WERI-Rb-1 (cell line): ENCODE measurements at regions not wholly inside any gene's neighbourhood (a gene's known extent, or its start where the extent isn't known, plus 50 kb on each side); places are given as distances from the start of the nearest gene placed in this dataset.

Source experiments
- DNase-seq: peaks from one replicate; pipeline ENCODE4 v3.0.0-alpha.2; 2020
- H3K27ac ChIP-seq: fragments of 250-450 bp; sonication (Bioruptor Pico); 2 replicates; pipeline ENCODE4 v1.5.1; 2020; ENCODE audit warnings: mild to moderate bottlenecking, moderate library complexity
- H3K27me3 ChIP-seq: fragments of 250-450 bp; sonication (Bioruptor Pico); 2 replicates; pipeline ENCODE4 v1.5.1; 2021; ENCODE audit warnings: mild to moderate bottlenecking, low read depth, moderate library complexity; ENCODE audit not compliant: insufficient read depth, severe bottlenecking
- H3K36me3 ChIP-seq: fragments of 250-450 bp; sonication (Bioruptor Pico); 2 replicates; pipeline ENCODE4 v1.5.1; 2020; ENCODE audit warnings: mild to moderate bottlenecking, moderate library complexity
- H3K4me3 ChIP-seq: 2 replicates; pipeline ENCODE4 v1.5.1; 2011; ENCODE audit warnings: low read depth, mild to moderate bottlenecking, control low read depth, low read length
- H3K9me3 ChIP-seq: fragments of 250-450 bp; sonication (Bioruptor Pico); 2 replicates; pipeline ENCODE4 v1.5.1; 2021; ENCODE audit warnings: mild to moderate bottlenecking, moderate library complexity; ENCODE audit not compliant: severe bottlenecking
- CTCF ChIP-seq: IDR thresholded peaks from 2 replicates; pipeline ENCODE4 v1.5.1; 2011; ENCODE audit warnings: low read depth, mild to moderate bottlenecking, control low read depth, inconsistent platforms, low read length

- H3K27me3 ChIP-seq: no peaks in the 10 kb centered on the region
- H3K36me3 ChIP-seq: no peaks in the 10 kb centered on the region
- H3K4me3 ChIP-seq: no peak overlapping the region
- no peak for DNase-seq
- H3K27ac ChIP-seq: no peak overlapping the region
- H3K9me3 ChIP-seq: no peaks in the 10 kb centered on the region
- no peak for TF ChIP-seq CTCF
These were observed 1140.3 kb downstream of the TBC1D22A start for GRCh38 chr22:47902646-47903180.

- Histone ChIP-seq H3K36me3 (no peaks in the 10 kb centered on the region), H3K27ac (no peak overlapping the region)
These were observed 1139.5 kb downstream of the TBC1D22A start for GRCh38 chr22:47901911-47902310.

GRCh38 chr22:47899894-47900293 lies 1137.4 kb downstream of the TBC1D22A start:
- Histone ChIP-seq H3K27me3 (no peaks in the 10 kb centered on the region), H3K36me3 (no peaks in the 10 kb centered on the region), H3K9me3 (no peaks in the 10 kb centered on the region), H3K27ac (no peak overlapping the region), H3K4me3 (no peak overlapping the region)
- no peak for DNase-seq
- TF ChIP-seq CTCF: no peak

More at GRCh38 chr22:47901911-47902310, 1139.5 kb downstream of the TBC1D22A start:
- no peak overlapping the region for H3K4me3 ChIP-seq
- no peaks in the 10 kb centered on the region for H3K9me3 ChIP-seq
- H3K27me3 ChIP-seq: no peaks in the 10 kb centered on the region
- TF ChIP-seq CTCF: no peak
- no peak for DNase-seq

DNA sequence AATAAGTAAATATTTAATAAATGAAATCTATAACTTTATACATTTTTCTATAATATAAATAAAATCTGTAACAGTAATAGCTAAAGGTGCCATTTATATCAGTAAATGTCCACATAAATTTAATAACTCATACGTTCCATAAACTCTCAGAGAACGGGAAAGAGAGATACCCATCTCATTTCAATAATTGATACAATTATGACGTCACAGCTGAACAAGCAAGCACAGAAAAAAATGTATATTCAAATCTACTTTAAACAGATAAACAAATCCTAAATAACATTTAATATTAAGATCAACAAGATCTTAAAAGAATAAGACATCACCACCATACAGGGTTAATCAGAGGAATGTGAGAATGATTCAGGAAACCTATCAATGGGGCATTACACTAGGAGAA lies 1136.5 kb downstream of the TBC1D22A start:
- no peak overlapping the region for H3K27ac ChIP-seq
- H3K27me3 ChIP-seq: no peaks in the 10 kb centered on the region
- H3K9me3 ChIP-seq: peaks cover 4% of the 10 kb centered on the region
- no peak for TF ChIP-seq CTCF
- no peak for DNase-seq
- no peak overlapping the region for H3K4me3 ChIP-seq
- H3K36me3 ChIP-seq: no peaks in the 10 kb centered on the region

GRCh38 chr22:47891609-47892008 lies 1129.2 kb downstream of the TBC1D22A start:
- Histone ChIP-seq H3K27me3 (no peaks in the 10 kb centered on the region), H3K36me3 (no peaks in the 10 kb centered on the region), H3K9me3 (peaks cover 6% of the 10 kb centered on the region), H3K27ac (no peak overlapping the region), H3K4me3 (no peak overlapping the region)
- no peak for DNase-seq
- TF ChIP-seq CTCF: no peak

DNA sequence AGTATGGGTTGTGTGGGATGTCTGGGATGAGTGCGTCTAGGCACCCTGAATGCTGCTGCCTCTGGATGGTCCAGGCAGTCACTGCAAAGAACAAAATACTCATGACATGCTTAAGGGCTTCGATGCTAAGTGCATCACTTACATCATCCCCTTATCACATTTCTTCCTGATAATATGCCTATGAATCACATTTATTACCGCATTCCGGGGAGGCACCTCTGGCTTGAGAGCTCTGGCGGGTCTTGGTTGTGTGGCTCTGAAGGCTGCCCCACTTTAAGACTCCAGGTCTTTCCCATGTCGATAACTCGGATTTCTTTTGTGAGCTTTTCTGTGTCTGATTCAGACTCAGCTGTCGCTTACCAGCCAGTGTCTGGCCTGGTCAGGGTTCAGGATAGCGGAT lies 1126.4 kb downstream of the TBC1D22A start:
- Histone ChIP-seq H3K36me3 (no peaks in the 10 kb centered on the region), H3K4me3 (no peak overlapping the region), H3K27me3 (no peaks in the 10 kb centered on the region), H3K27ac (no peak overlapping the region), H3K9me3 (peaks cover 1% of the 10 kb centered on the region)
- no peak for DNase-seq
- no peak for TF ChIP-seq CTCF
